ENCODE measurements at regions not wholly inside any gene's neighbourhood (a gene's known extent, or its start where the extent isn't known, plus 50 kb on each side); places are given as distances from the start of the nearest gene placed in this dataset.

DNA sequence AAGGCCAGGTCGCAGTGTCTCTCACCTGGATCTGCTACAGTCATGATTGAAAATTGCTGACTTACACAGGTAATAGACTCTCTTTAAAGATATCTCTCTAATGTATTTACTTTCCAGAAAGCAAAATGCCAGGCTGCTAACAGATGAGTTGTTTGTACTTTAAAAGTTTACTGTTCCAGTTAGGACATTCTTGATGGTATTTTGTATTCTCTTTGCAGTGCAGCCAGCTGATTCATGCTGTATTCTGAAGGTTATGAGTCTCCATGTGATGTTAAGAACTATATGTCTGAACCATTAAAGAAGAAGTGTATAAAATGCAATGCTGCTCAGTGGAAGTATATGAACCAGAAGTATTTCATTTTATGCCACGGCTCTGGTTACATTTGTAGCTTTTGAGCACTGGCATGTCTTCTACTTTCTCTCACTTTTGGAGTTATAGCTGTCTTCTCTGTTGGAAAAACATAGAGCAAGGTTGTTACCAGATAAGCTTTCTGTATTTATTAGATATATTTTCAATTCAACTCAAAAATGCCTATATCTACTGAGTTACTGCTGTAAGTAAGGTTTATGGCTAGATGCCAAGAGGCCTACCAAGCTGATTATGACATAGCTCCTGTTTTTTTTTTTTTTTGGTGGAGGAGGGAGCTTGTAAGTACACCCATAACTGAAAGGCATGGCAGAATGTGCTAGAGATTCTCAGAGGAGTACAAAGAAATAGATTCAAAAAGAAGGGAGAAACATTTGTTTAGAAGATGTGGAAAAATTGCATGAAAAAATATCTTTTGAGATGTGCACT is 130.5 kb upstream of the MAN1A1 start:
- no peak for FAIRE-seq
- DNase-seq, result no peak
- TF ChIP-seq, protein P1, sequence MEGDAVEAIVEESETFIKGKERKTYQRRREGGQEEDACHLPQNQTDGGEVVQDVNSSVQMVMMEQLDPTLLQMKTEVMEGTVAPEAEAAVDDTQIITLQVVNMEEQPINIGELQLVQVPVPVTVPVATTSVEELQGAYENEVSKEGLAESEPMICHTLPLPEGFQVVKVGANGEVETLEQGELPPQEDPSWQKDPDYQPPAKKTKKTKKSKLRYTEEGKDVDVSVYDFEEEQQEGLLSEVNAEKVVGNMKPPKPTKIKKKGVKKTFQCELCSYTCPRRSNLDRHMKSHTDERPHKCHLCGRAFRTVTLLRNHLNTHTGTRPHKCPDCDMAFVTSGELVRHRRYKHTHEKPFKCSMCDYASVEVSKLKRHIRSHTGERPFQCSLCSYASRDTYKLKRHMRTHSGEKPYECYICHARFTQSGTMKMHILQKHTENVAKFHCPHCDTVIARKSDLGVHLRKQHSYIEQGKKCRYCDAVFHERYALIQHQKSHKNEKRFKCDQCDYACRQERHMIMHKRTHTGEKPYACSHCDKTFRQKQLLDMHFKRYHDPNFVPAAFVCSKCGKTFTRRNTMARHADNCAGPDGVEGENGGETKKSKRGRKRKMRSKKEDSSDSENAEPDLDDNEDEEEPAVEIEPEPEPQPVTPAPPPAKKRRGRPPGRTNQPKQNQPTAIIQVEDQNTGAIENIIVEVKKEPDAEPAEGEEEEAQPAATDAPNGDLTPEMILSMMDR (IDR thresholded peaks at IDR 0.05; ENCODE audit: borderline replicate concordance, extremely low read depth, insufficient read depth), result no peak

GRCh38 chr6:119476554-119476953 is 127.0 kb upstream of the MAN1A1 start:
- Histone ChIP-seq H3K9ac (ENCODE audit: low read length in 3 of 3) (no peak overlapping the region), H3K4me3 (ENCODE audit: low read length in 3 of 3) (no peak overlapping the region), H3K27me3 (ENCODE audit: control insufficient read depth, insufficient read depth, low read length) (no peaks in the 10 kb centered on the region), H3K4me1 (ENCODE audit: control insufficient read depth in 2 of 3, insufficient read depth in 2 of 3, low read depth in 1 of 3, low read length in 3 of 3) (no peaks in the 10 kb centered on the region), H3K9me3 (ENCODE audit: control insufficient read depth in 2 of 3, insufficient read depth in 1 of 3, low read length in 3 of 3) (no peaks in the 10 kb centered on the region), H3K36me3 (ENCODE audit: control insufficient read depth in 2 of 3, insufficient read depth in 3 of 3, low read length in 3 of 3) (no peaks in the 10 kb centered on the region), H3K27ac (ENCODE audit: low read depth in 2 of 2, low read length in 2 of 2) (no peak overlapping the region)
- no peak for DNase-seq
- intact Hi-C loops (cut with DNase I), result no loop called here
- no peak for FAIRE-seq
- TF ChIP-seq, protein P1 (IDR thresholded peaks at IDR 0.05; ENCODE audit: borderline replicate concordance, extremely low read depth, insufficient read depth), result no peak

More for the DNA sequence above, 130.5 kb upstream of the MAN1A1 start:
- Histone ChIP-seq H3K9ac (ENCODE audit: low read length in 3 of 3) (no peak overlapping the region), H3K27me3 (ENCODE audit: control insufficient read depth, insufficient read depth, low read length) (no peaks in the 10 kb centered on the region), H3K9me3 (ENCODE audit: control insufficient read depth in 2 of 3, insufficient read depth in 1 of 3, low read length in 3 of 3) (no peaks in the 10 kb centered on the region), H3K36me3 (ENCODE audit: control insufficient read depth in 2 of 3, insufficient read depth in 3 of 3, low read length in 3 of 3) (no peaks in the 10 kb centered on the region), H3K27ac (ENCODE audit: low read depth in 2 of 2, low read length in 2 of 2) (no peak overlapping the region), H3K4me1 (ENCODE audit: control insufficient read depth in 2 of 3, insufficient read depth in 2 of 3, low read depth in 1 of 3, low read length in 3 of 3) (no peaks in the 10 kb centered on the region), H3K4me3 (ENCODE audit: low read length in 3 of 3) (no peak overlapping the region)
- intact Hi-C loops (cut with DNase I), result no loop called here

- FAIRE-seq (peak; percentile 15), DNase-seq (no peak)
- H3K4me3 ChIP-seq (ENCODE audit: low read length in 3 of 3), result no peak overlapping the region
- H3K9me3 ChIP-seq (ENCODE audit: control insufficient read depth in 2 of 3, insufficient read depth in 1 of 3, low read length in 3 of 3), result no peaks in the 10 kb centered on the region
- no peak overlapping the region for H3K27ac ChIP-seq (ENCODE audit: low read depth in 2 of 2, low read length in 2 of 2)
- H3K9ac ChIP-seq (ENCODE audit: low read length in 3 of 3), result no peak overlapping the region
- no peaks in the 10 kb centered on the region for H3K36me3 ChIP-seq (ENCODE audit: control insufficient read depth in 2 of 3, insufficient read depth in 3 of 3, low read length in 3 of 3)
- intact Hi-C loops (cut with DNase I), result no loop called here
- H3K27me3 ChIP-seq (ENCODE audit: control insufficient read depth, insufficient read depth, low read length), result no peaks in the 10 kb centered on the region
- TF ChIP-seq, protein P1 (IDR thresholded peaks at IDR 0.05; ENCODE audit: borderline replicate concordance, extremely low read depth, insufficient read depth), result no peak
- H3K4me1 ChIP-seq (ENCODE audit: control insufficient read depth in 2 of 3, insufficient read depth in 2 of 3, low read depth in 1 of 3, low read length in 3 of 3), result no peaks in the 10 kb centered on the region
Observed at GRCh38 chr6:119476024-119476423, 126.5 kb upstream of the MAN1A1 start.

All from kidney (tissue), 13 donors.